Sigmoid colon (tissue), 4 donors: ENCODE measurements at regions not wholly inside any gene's neighbourhood (a gene's known extent, or its start where the extent isn't known, plus 50 kb on each side); places are given as distances from the start of the nearest gene placed in this dataset.

Source experiments
- EP300 ChIP-seq, 4 donors: sonication (generic); formaldehyde crosslinking; IDR thresholded peaks; one replicate each; pipeline ENCODE4 v1.6.1; 2017; ENCODE audit warnings: antibody characterized with exemption in 4 of 4
- POLR2A ChIP-seq, 2 donors: fragments of 450-650 bp; IDR thresholded peaks; one replicate each; pipeline ENCODE4 v1.6.1; 2016; ENCODE audit warnings: antibody characterized with exemption in 2 of 2, mild to moderate bottlenecking in 2 of 2, moderate library complexity in 2 of 2
- TF ChIP-seq, protein P1 (sequence below), 4 experiments: fragments of 450-650 bp in 3 of 4; fragments of 200-600 bp in 1 of 4; IDR thresholded peaks; one replicate each; pipeline ENCODE4 v1.5.1; 2016 to 2019; ENCODE audit warnings: antibody characterized with exemption in 4 of 4, mild to moderate bottlenecking in 3 of 4, moderate library complexity in 2 of 4

DNA sequence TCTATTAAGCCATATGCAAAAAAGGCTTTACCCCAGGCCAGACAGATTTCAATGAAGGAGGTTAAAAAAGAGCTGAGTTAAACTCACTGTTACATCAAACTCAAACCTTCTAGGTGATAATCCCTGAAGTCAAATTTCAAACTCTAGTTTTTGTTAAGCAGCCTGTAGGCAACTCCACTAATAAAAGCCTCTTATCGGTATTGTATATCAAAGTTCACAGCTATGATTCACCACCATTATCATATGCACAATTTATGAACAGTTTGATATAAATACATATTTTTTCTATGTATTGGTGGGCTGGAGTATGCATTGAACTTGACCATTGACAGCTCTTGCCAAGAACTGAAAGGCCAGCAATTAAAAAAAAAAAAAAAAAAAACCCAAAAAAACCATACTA lies 308.2 kb downstream of the BTBD3 start:
- TF ChIP-seq, protein P1, sequence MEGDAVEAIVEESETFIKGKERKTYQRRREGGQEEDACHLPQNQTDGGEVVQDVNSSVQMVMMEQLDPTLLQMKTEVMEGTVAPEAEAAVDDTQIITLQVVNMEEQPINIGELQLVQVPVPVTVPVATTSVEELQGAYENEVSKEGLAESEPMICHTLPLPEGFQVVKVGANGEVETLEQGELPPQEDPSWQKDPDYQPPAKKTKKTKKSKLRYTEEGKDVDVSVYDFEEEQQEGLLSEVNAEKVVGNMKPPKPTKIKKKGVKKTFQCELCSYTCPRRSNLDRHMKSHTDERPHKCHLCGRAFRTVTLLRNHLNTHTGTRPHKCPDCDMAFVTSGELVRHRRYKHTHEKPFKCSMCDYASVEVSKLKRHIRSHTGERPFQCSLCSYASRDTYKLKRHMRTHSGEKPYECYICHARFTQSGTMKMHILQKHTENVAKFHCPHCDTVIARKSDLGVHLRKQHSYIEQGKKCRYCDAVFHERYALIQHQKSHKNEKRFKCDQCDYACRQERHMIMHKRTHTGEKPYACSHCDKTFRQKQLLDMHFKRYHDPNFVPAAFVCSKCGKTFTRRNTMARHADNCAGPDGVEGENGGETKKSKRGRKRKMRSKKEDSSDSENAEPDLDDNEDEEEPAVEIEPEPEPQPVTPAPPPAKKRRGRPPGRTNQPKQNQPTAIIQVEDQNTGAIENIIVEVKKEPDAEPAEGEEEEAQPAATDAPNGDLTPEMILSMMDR (IDR thresholded peaks at IDR 0.05), result no peak
- TF ChIP-seq POLR2A (IDR thresholded peaks at IDR 0.05) (no peak), EP300 (IDR thresholded peaks at IDR 0.05) (no peak)
